Gastrocnemius medialis (tissue), 4 donors: ENCODE measurements at regions not wholly inside any gene's neighbourhood (a gene's known extent, or its start where the extent isn't known, plus 50 kb on each side); places are given as distances from the start of the nearest gene placed in this dataset.

ENCODE experiments used
- POLR2A ChIP-seq, 2 donors: fragments of 450-650 bp; IDR thresholded peaks; one replicate each; pipeline ENCODE4 v1.6.1; 2017; ENCODE audit warnings: antibody characterized with exemption in 2 of 2, mild to moderate bottlenecking in 2 of 2, moderate library complexity in 2 of 2
- TF ChIP-seq, protein P1 (sequence below), 5 experiments: fragments of 450-650 bp in 3 of 5; fragments of 200-600 bp in 2 of 5; sonication (generic) in 2 of 5; IDR thresholded peaks in 4 of 5; conservative IDR thresholded peaks in 1 of 5; 1 replicate in 4 of 5; 2 replicates in 1 of 5; pipeline ENCODE4 v1.5.1; 2016 to 2019; ENCODE audit warnings: antibody characterized with exemption in 5 of 5, mild to moderate bottlenecking in 3 of 5, moderate library complexity in 3 of 5

GRCh38 chr16:54501797-54502196 lies 215.2 kb upstream of the IRX3 start:
- TF ChIP-seq, protein P1, sequence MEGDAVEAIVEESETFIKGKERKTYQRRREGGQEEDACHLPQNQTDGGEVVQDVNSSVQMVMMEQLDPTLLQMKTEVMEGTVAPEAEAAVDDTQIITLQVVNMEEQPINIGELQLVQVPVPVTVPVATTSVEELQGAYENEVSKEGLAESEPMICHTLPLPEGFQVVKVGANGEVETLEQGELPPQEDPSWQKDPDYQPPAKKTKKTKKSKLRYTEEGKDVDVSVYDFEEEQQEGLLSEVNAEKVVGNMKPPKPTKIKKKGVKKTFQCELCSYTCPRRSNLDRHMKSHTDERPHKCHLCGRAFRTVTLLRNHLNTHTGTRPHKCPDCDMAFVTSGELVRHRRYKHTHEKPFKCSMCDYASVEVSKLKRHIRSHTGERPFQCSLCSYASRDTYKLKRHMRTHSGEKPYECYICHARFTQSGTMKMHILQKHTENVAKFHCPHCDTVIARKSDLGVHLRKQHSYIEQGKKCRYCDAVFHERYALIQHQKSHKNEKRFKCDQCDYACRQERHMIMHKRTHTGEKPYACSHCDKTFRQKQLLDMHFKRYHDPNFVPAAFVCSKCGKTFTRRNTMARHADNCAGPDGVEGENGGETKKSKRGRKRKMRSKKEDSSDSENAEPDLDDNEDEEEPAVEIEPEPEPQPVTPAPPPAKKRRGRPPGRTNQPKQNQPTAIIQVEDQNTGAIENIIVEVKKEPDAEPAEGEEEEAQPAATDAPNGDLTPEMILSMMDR (IDR thresholded peaks at IDR 0.05 in 4 of 5, conservative IDR thresholded peaks at IDR 0.05 in 1 of 5), result no peak
- no peak for TF ChIP-seq POLR2A (IDR thresholded peaks at IDR 0.05)
